CD14-positive monocyte (primary cell): ENCODE measurements at regions not wholly inside any gene's neighbourhood (a gene's known extent, or its start where the extent isn't known, plus 50 kb on each side); places are given as distances from the start of the nearest gene placed in this dataset.

Source experiments
- DNase-seq, 3 donors: peaks; one replicate each; pipeline ENCODE4 v3.0.0-alpha.2; 2011 to 2022
- H2AFZ ChIP-seq: 2 replicates; pipeline ENCODE4 v1.6.0; 2012; ENCODE audit warnings: mild to moderate bottlenecking, low read depth, low read length, inconsistent platforms; ENCODE audit not compliant: insufficient read depth, poor library complexity, severe bottlenecking
- H3K27ac ChIP-seq, 2 donors: 1 replicate in 1 of 2; 2 replicates in 1 of 2; pipeline ENCODE4 v1.5.1; 2012 to 2013; ENCODE audit warnings: low read length in 2 of 2, control low read depth in 1 of 2, inconsistent platforms in 1 of 2, low read depth in 1 of 2, mild to moderate bottlenecking in 1 of 2
- H3K27me3 ChIP-seq, 2 donors: one replicate each; pipeline versions ENCODE4 v1.6.0 to v1.6.1; 2011 to 2013; ENCODE audit warnings: low read length in 2 of 2; ENCODE audit not compliant: control insufficient read depth in 2 of 2, insufficient read depth in 2 of 2
- H3K36me3 ChIP-seq, 2 donors: replicated peaks in 1 of 2; 1 replicate in 1 of 2; 2 replicates in 1 of 2; pipeline versions ENCODE4 v1.5.1 to v1.6.1; 2012 to 2013; ENCODE audit warnings: low read length in 2 of 2, control low read depth in 1 of 2, inconsistent platforms in 1 of 2, mild to moderate bottlenecking in 1 of 2; ENCODE audit not compliant: insufficient read depth in 2 of 2, control insufficient read depth in 1 of 2
- H3K4me1 ChIP-seq, 2 donors: 1 replicate in 1 of 2; 2 replicates in 1 of 2; pipeline versions ENCODE4 v1.5.1 to v1.6.1; 2012 to 2013; ENCODE audit warnings: low read length in 2 of 2, control low read depth in 1 of 2, inconsistent platforms in 1 of 2, mild to moderate bottlenecking in 1 of 2, moderate library complexity in 1 of 2; ENCODE audit not compliant: insufficient read depth in 2 of 2, control insufficient read depth in 1 of 2
- H3K4me2 ChIP-seq: replicated peaks from 2 replicates; pipeline ENCODE3; 2012; ENCODE audit warnings: low read length, moderate library complexity, mild to moderate bottlenecking; ENCODE audit not compliant: poor library complexity, severe bottlenecking; ENCODE audit errors: extremely low read depth
- H3K4me3 ChIP-seq, 3 experiments: fragments of 200-600 bp in 1 of 3; sonication (generic) in 1 of 3; replicated peaks in 1 of 3; 1 replicate in 2 of 3; 2 replicates in 1 of 3; pipeline ENCODE4 v1.5.1; 2011 to 2013; ENCODE audit warnings: low read length in 3 of 3, mild to moderate bottlenecking in 3 of 3, control low read depth in 2 of 3, low read depth in 2 of 3, inconsistent platforms in 1 of 3, moderate library complexity in 1 of 3
- H3K79me2 ChIP-seq: 2 replicates; pipeline ENCODE4 v1.6.0; 2012; ENCODE audit warnings: mild to moderate bottlenecking, control low read depth, inconsistent platforms, low read length, moderate library complexity; ENCODE audit not compliant: insufficient read depth
- H3K9ac ChIP-seq: 2 replicates; pipeline ENCODE4 v1.6.0; 2017; ENCODE audit warnings: low read length, mild to moderate bottlenecking; ENCODE audit not compliant: insufficient read depth, poor library complexity, severe bottlenecking
- H3K9me3 ChIP-seq, 2 donors: replicated peaks in 1 of 2; 1 replicate in 1 of 2; 2 replicates in 1 of 2; pipeline versions ENCODE4 v1.5.1 to v1.6.1; 2012 to 2013; ENCODE audit warnings: low read length in 2 of 2, control low read depth in 1 of 2; ENCODE audit not compliant: control insufficient read depth in 1 of 2, insufficient read depth in 1 of 2
- H4K20me1 ChIP-seq: 2 replicates; pipeline ENCODE4 v1.6.0; 2012; ENCODE audit warnings: mild to moderate bottlenecking, low read length, control low read depth, moderate library complexity; ENCODE audit not compliant: insufficient read depth
- H3K27ac Mint-ChIP-seq, 7 donors: one replicate each; pipeline ENCODE4 v1.8.0; 2020; ENCODE audit warnings: mild to moderate bottlenecking in 7 of 7, mixed read lengths in 7 of 7, moderate library complexity in 6 of 7, inconsistent platforms in 2 of 7
- H3K27me3 Mint-ChIP-seq, 3 donors: one replicate each; pipeline ENCODE4 v1.8.0; 2021 to 2022; ENCODE audit warnings: low read depth in 3 of 3, mild to moderate bottlenecking in 3 of 3, mixed read lengths in 3 of 3, moderate library complexity in 3 of 3, inconsistent platforms in 1 of 3
- H3K36me3 Mint-ChIP-seq, 2 donors: one replicate each; pipeline ENCODE4 v1.8.0; 2020; ENCODE audit warnings: mixed read lengths in 2 of 2, inconsistent platforms in 1 of 2, mild to moderate bottlenecking in 1 of 2
- H3K4me1 Mint-ChIP-seq: one replicate; pipeline ENCODE4 v1.8.0; 2020; ENCODE audit warnings: mild to moderate bottlenecking, mixed read lengths
- H3K4me3 Mint-ChIP-seq, 2 donors: one replicate each; pipeline ENCODE4 v1.8.0; 2020; ENCODE audit warnings: mild to moderate bottlenecking in 2 of 2, mixed read lengths in 2 of 2, moderate library complexity in 1 of 2
- H3K9me3 Mint-ChIP-seq, 7 donors: one replicate each; pipeline ENCODE4 v1.8.0; 2020 to 2022; ENCODE audit warnings: mixed read lengths in 7 of 7, mild to moderate bottlenecking in 6 of 7, moderate library complexity in 6 of 7, inconsistent platforms in 2 of 7
- WGBS: methylation state at CpG from one replicate; pipeline ENCODE4 v1.1.5; 2013; ENCODE audit warnings: missing lambda C conversion rate; ENCODE audit not compliant: insufficient coverage; 5-methylcytosine and 5-hydroxymethylcytosine counted together
- intact Hi-C, 2 donors: fragments of 100-400 bp; cut with micrococcal nuclease; formaldehyde crosslinking; loops; one replicate each; pipeline versions ENCODE4 v1.15.0 to v1.15.1; 2023
- TF ChIP-seq, protein P1 (sequence below): fragments of 200-600 bp; IDR thresholded peaks from one replicate; pipeline ENCODE4 v1.8.0; 2022; ENCODE audit warnings: antibody characterized with exemption, mild to moderate bottlenecking

GRCh38 chr2:63790491-63790890, 51.2 kb upstream of the UGP2 start:
- Histone ChIP-seq H3K9ac (no peak overlapping the region), H3K27ac (no peak overlapping the region), H3K4me2 (no peak overlapping the region), H3K4me3 (no peak overlapping the region), H3K9me3 (no peaks in the 10 kb centered on the region), H3K36me3 (no peaks in the 10 kb centered on the region), H4K20me1 (no peaks in the 10 kb centered on the region), H3K4me1 (peaks cover 12 to 15% of the 10 kb centered on the region in 2 donors), H2AFZ (no peak overlapping the region), H3K79me2 (no peaks in the 10 kb centered on the region), H3K27me3 (no peaks in the 10 kb centered on the region)
- DNase-seq, result peak in 1 of 3 donors; percentile 59
- TF ChIP-seq, protein P1, sequence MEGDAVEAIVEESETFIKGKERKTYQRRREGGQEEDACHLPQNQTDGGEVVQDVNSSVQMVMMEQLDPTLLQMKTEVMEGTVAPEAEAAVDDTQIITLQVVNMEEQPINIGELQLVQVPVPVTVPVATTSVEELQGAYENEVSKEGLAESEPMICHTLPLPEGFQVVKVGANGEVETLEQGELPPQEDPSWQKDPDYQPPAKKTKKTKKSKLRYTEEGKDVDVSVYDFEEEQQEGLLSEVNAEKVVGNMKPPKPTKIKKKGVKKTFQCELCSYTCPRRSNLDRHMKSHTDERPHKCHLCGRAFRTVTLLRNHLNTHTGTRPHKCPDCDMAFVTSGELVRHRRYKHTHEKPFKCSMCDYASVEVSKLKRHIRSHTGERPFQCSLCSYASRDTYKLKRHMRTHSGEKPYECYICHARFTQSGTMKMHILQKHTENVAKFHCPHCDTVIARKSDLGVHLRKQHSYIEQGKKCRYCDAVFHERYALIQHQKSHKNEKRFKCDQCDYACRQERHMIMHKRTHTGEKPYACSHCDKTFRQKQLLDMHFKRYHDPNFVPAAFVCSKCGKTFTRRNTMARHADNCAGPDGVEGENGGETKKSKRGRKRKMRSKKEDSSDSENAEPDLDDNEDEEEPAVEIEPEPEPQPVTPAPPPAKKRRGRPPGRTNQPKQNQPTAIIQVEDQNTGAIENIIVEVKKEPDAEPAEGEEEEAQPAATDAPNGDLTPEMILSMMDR, result no peak
- H3K27ac Mint-ChIP-seq, result peak overlapping the region in 4 of 7 donors; percentile 9 to 63 (median 46)
- H3K4me3 Mint-ChIP-seq, result peak overlapping the region in 1 of 2 donors; percentile 5
- no CpG with 5 or more reads among the region's 2 CpGs for WGBS
- peaks cover 21% of the 10 kb centered on the region for H3K4me1 Mint-ChIP-seq
- peaks cover 3 to 18% (median 6%) of the 10 kb centered on the region in 7 donors for H3K9me3 Mint-ChIP-seq
- no peaks in the 10 kb centered on the region for H3K36me3 Mint-ChIP-seq
- intact Hi-C loops, result no loop called here
- H3K27me3 Mint-ChIP-seq, result no peaks in the 10 kb centered on the region

DNA sequence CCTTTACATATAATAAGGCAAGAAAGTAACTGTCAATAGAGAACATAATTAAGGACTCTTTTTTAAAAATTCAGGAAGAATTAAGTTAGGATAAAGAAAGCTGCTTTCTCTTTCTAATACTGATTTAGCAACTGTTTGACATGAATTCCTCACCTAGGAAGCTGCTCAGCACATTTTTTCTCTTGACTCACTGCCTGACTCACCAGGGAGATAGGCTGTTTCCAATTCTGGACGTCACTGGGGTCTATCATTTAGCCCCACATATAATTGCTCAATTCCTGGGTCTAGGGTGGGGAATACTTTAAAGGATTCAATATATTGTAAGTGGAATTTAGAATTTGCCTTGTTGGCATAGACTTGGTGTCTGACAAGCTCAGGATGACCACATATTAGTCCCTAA, 50.8 kb upstream of the UGP2 start:
- TF ChIP-seq, protein P1, result no peak
- Histone ChIP-seq H2AFZ (no peak overlapping the region), H3K27me3 (no peaks in the 10 kb centered on the region), H3K9ac (no peak overlapping the region), H3K27ac (no peak overlapping the region), H3K79me2 (no peaks in the 10 kb centered on the region), H3K4me1 (peaks cover 12 to 15% of the 10 kb centered on the region in 2 donors), H3K36me3 (no peaks in the 10 kb centered on the region), H4K20me1 (no peaks in the 10 kb centered on the region), H3K9me3 (no peaks in the 10 kb centered on the region), H3K4me2 (no peak overlapping the region), H3K4me3 (no peak overlapping the region)
- H3K4me1 Mint-ChIP-seq, result peaks cover 20% of the 10 kb centered on the region
- peaks cover 3 to 18% (median 6%) of the 10 kb centered on the region in 7 donors for H3K9me3 Mint-ChIP-seq
- H3K36me3 Mint-ChIP-seq, result no peaks in the 10 kb centered on the region
- peak; percentile 3 to 77 (median 15) for DNase-seq
- intact Hi-C loops, result no loop called here
- H3K4me3 Mint-ChIP-seq, result no peak overlapping the region
- no CpG with 5 or more reads among the region's 1 CpG for WGBS
- H3K27me3 Mint-ChIP-seq, result no peaks in the 10 kb centered on the region
- H3K27ac Mint-ChIP-seq, result peak overlapping the region in 2 of 7 donors; percentile 57 to 63
